Common myeloid progenitor, CD34-positive (primary cell): ENCODE measurements at regions not wholly inside any gene's neighbourhood (a gene's known extent, or its start where the extent isn't known, plus 50 kb on each side); places are given as distances from the start of the nearest gene placed in this dataset.

ENCODE experiments used
- CTCF ChIA-PET: fragments of 350-600 bp; sonication (Branson Sonifier 250); formaldehyde crosslinking; loops from one replicate; lab custom pipeline; 2021; ENCODE audit warnings: antibody characterized with exemption; lab: Charles Lee
- POLR2A ChIA-PET: fragments of 350-600 bp; sonication (Branson Sonifier 250); formaldehyde crosslinking; loops from one replicate; lab custom pipeline; 2021; ENCODE audit warnings: antibody characterized with exemption; lab: Charles Lee
- DNase-seq, 3 donors: peaks; one replicate each; pipeline versions ENCODE4 v3.0.0 to v3.0.0-alpha.2; 2013
- H3K27ac ChIP-seq, 2 experiments: 1 replicate in 1 of 2; 2 replicates in 1 of 2; pipeline ENCODE4 v1.7.0; 2013; ENCODE audit warnings: inconsistent platforms in 2 of 2, low read length in 2 of 2, mild to moderate bottlenecking in 2 of 2, low read depth in 1 of 2, moderate library complexity in 1 of 2; ENCODE audit not compliant: severe bottlenecking in 2 of 2, insufficient read depth in 1 of 2, poor library complexity in 1 of 2
- H3K27me3 ChIP-seq, 5 experiments: replicated peaks in 2 of 5; 1 replicate in 3 of 5; 2 replicates in 2 of 5; pipeline versions ENCODE4 v1.6.1 to v1.7.0; 2013; ENCODE audit warnings: low read length in 4 of 5, mild to moderate bottlenecking in 2 of 5, moderate library complexity in 2 of 5, inconsistent platforms in 1 of 5; ENCODE audit not compliant: insufficient read depth in 5 of 5, control insufficient read depth in 4 of 5
- H3K36me3 ChIP-seq, 4 experiments: 1 replicate in 2 of 4; 2 replicates in 2 of 4; pipeline versions ENCODE4 v1.6.1 to v1.7.0; 2013; ENCODE audit warnings: low read length in 3 of 4, control low read depth in 1 of 4, mild to moderate bottlenecking in 1 of 4; ENCODE audit not compliant: control insufficient read depth in 4 of 4, insufficient read depth in 4 of 4
- H3K4me1 ChIP-seq, 4 experiments: 1 replicate in 3 of 4; 2 replicates in 1 of 4; pipeline versions ENCODE4 v1.6.1 to v1.7.1; 2013; ENCODE audit warnings: low read length in 3 of 4, mild to moderate bottlenecking in 3 of 4, control low read depth in 1 of 4, inconsistent platforms in 1 of 4, moderate library complexity in 1 of 4; ENCODE audit not compliant: control insufficient read depth in 4 of 4, insufficient read depth in 4 of 4; ENCODE audit errors: control extremely low read depth in 1 of 4
- H3K4me3 ChIP-seq, 7 experiments: 1 replicate in 4 of 7; 2 replicates in 3 of 7; pipeline versions ENCODE4 v1.5.1 to v1.7.0; 2013; ENCODE audit warnings: mild to moderate bottlenecking in 7 of 7, low read length in 6 of 7, moderate library complexity in 6 of 7, inconsistent platforms in 2 of 7, low read depth in 2 of 7, control low read depth in 1 of 7; ENCODE audit not compliant: insufficient read depth in 4 of 7, control insufficient read depth in 1 of 7; ENCODE audit errors: extremely low read depth in 1 of 7
- H3K9me3 ChIP-seq, 5 experiments: 1 replicate in 4 of 5; 2 replicates in 1 of 5; pipeline versions ENCODE4 v1.6.1 to v1.7.1; 2013; ENCODE audit warnings: low read length in 4 of 5, mild to moderate bottlenecking in 2 of 5, inconsistent platforms in 1 of 5, low read depth in 1 of 5, moderate library complexity in 1 of 5; ENCODE audit not compliant: control insufficient read depth in 4 of 5, insufficient read depth in 2 of 5; ENCODE audit errors: control extremely low read depth in 1 of 5
- WGBS: methylation state at CpG from one replicate; pipeline ENCODE4 v1.1.5; 2013; ENCODE audit not compliant: insufficient coverage; 5-methylcytosine and 5-hydroxymethylcytosine counted together

GRCh38 chr2:136373841-136374240, 255.9 kb upstream of the CXCR4 start:
- Histone ChIP-seq H3K4me1 (peaks cover 0 to 3% (median 1%) of the 10 kb centered on the region in 4 experiments), H3K36me3 (no peaks in the 10 kb centered on the region), H3K27me3 (no peaks in the 10 kb centered on the region), H3K4me3 (no peak overlapping the region), H3K9me3 (no peaks in the 10 kb centered on the region), H3K27ac (no peak overlapping the region)
- POLR2A ChIA-PET = interaction anchor here (1.0 kb wide), 1 partner anchor 366 kb away, joined by 3 read pairs; no protein-coding TSS in a partner anchor
- DNase-seq = no peak
- CTCF ChIA-PET = interaction anchor here (3.0 kb wide), 1 partner anchor 460 kb away, joined by 8 read pairs; no protein-coding TSS in a partner anchor

GRCh38 chr2:136373029-136373428, 255.1 kb upstream of the CXCR4 start:
- POLR2A ChIA-PET = no interaction called here
- CTCF ChIA-PET = interaction anchor here (3.0 kb wide), 1 partner anchor 459 kb away, joined by 8 read pairs; no protein-coding TSS in a partner anchor
- peaks cover 0 to 3% (median 1%) of the 10 kb centered on the region in 4 experiments for H3K4me1 ChIP-seq
- no CpG with 5 or more reads among the region's 1 CpG for WGBS
- DNase-seq = no peak
- H3K36me3 ChIP-seq = no peaks in the 10 kb centered on the region
- H3K27me3 ChIP-seq = no peaks in the 10 kb centered on the region
- H3K27ac ChIP-seq = no peak overlapping the region
- no peaks in the 10 kb centered on the region for H3K9me3 ChIP-seq
- H3K4me3 ChIP-seq = no peak overlapping the region

- no peak overlapping the region for H3K27ac ChIP-seq
- no peaks in the 10 kb centered on the region for H3K36me3 ChIP-seq
- WGBS = 96% methylated on average over 3 of the region's 4 CpGs
- peaks cover 0 to 7% (median 0%) of the 10 kb centered on the region in 5 experiments for H3K9me3 ChIP-seq
- H3K4me3 ChIP-seq = no peak overlapping the region
- CTCF ChIA-PET = interaction anchor here (1.6 kb wide), 1 partner anchor 447 kb away, joined by 3 read pairs; no protein-coding TSS in a partner anchor
- DNase-seq = no peak
- no peaks in the 10 kb centered on the region for H3K27me3 ChIP-seq
- POLR2A ChIA-PET = no interaction called here
- no peaks in the 10 kb centered on the region for H3K4me1 ChIP-seq
These were observed 246.0 kb upstream of the CXCR4 start for GRCh38 chr2:136363900-136364299.

- no peak for DNase-seq
- H3K36me3 ChIP-seq = no peaks in the 10 kb centered on the region
- ChIA-PET POLR2A (no interaction called here), CTCF (interaction anchor here (1.0 to 1.6 kb wide), 2 partner anchors 13 to 447 kb away, joined by 3 read pairs; no protein-coding TSS in a partner anchor)
- WGBS = 90% methylated on average over 2 of the region's 6 CpGs
- H3K27ac ChIP-seq = no peak overlapping the region
- H3K4me1 ChIP-seq = no peaks in the 10 kb centered on the region
- H3K4me3 ChIP-seq = no peak overlapping the region
- no peaks in the 10 kb centered on the region for H3K27me3 ChIP-seq
- peaks cover 0 to 7% (median 0%) of the 10 kb centered on the region in 5 experiments for H3K9me3 ChIP-seq
These were observed 245.5 kb upstream of the CXCR4 start for GRCh38 chr2:136363470-136363869.

GRCh38 chr2:136362676-136363390, 244.9 kb upstream of the CXCR4 start:
- WGBS = 98% methylated on average over 6 of the region's 9 CpGs
- CTCF ChIA-PET = interaction anchor here (1.0 to 1.6 kb wide), 2 partner anchors 13 to 446 kb away, joined by 3 read pairs; no protein-coding TSS in a partner anchor

GRCh38 chr2:136361521-136361920, 243.6 kb upstream of the CXCR4 start:
- Histone ChIP-seq H3K27me3 (no peaks in the 10 kb centered on the region), H3K4me3 (no peak overlapping the region), H3K36me3 (no peaks in the 10 kb centered on the region), H3K9me3 (no peaks in the 10 kb centered on the region), H3K4me1 (no peaks in the 10 kb centered on the region), H3K27ac (no peak overlapping the region)
- DNase-seq = no peak
- 100% methylated on average over 3 of the region's 3 CpGs for WGBS
- CTCF ChIA-PET = no interaction called here
- POLR2A ChIA-PET = no interaction called here

More at GRCh38 chr2:136362676-136363390, 244.9 kb upstream of the CXCR4 start:
- Histone ChIP-seq H3K4me1 (no peaks in the 10 kb centered on the region), H3K36me3 (no peaks in the 10 kb centered on the region), H3K9me3 (peaks cover 0 to 6% (median 0%) of the 10 kb centered on the region in 5 experiments), H3K4me3 (no peak overlapping the region), H3K27me3 (no peaks in the 10 kb centered on the region), H3K27ac (no peak overlapping the region)
- no peak for DNase-seq
- POLR2A ChIA-PET = no interaction called here

GRCh38 chr2:136360790-136361189, 242.8 kb upstream of the CXCR4 start:
- Histone ChIP-seq H3K4me3 (no peak overlapping the region), H3K4me1 (no peaks in the 10 kb centered on the region), H3K27ac (no peak overlapping the region), H3K27me3 (no peaks in the 10 kb centered on the region), H3K36me3 (no peaks in the 10 kb centered on the region), H3K9me3 (no peaks in the 10 kb centered on the region)
- 100% methylated on average over 3 of the region's 6 CpGs for WGBS
- DNase-seq = no peak
- POLR2A ChIA-PET = no interaction called here
- CTCF ChIA-PET = no interaction called here
